ENCODE measurements at regions not wholly inside any gene's neighbourhood (a gene's known extent, or its start where the extent isn't known, plus 50 kb on each side); places are given as distances from the start of the nearest gene placed in this dataset.
"Not testable (repeated sequence)": the region's sequence is repeated elsewhere in the genome, so short reads cannot be mapped to it uniquely, and the experiment has no call there.

DNA sequence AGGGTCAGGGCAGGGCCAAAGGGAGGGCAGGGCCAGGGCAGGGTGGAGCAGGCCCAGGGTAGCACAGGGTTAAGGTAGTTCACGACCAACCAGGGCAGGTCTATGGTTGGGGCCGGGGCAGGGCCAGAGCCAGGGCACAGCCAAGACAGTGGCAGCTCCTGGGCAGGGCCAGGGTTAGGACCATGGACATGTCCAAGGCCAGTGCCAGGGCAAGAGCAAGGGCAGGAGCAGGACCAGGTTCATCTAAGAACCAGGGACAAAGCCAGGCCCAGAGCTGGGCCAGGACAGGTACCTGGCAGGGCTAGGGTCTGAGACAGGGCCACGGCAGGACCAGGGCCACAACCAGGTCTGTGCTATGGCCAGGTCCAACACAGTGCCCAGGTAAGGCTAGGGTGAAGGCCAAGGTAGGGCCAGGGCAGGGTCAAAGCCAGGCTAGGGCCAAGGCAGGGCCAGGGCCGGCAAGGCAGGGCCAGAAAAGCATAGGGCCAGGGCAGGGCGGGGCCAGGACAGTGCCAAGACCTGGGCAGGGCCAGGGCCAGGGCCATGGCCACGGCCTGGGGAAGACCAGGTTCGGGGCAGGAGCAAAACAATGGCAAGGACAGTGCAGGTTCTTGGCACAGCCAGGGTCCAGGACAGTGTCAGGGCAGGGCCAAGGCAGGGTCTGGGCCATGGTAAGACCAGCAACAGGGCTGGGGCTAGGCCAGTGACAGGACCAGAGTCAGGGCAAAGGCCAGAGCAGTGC is 2874.4 kb downstream of the RPIA start:
- not testable (repeated sequence) for H3K9me3 ChIP-seq (replicated peaks); DNase-seq (ENCODE audit: low read depth in 1 of 2, low spot score in 2 of 2); H3K4me3 ChIP-seq; H3K27ac ChIP-seq; H3K36me3 ChIP-seq; H3K4me1 ChIP-seq (replicated peaks); H3K27me3 ChIP-seq (replicated peaks)

DNA sequence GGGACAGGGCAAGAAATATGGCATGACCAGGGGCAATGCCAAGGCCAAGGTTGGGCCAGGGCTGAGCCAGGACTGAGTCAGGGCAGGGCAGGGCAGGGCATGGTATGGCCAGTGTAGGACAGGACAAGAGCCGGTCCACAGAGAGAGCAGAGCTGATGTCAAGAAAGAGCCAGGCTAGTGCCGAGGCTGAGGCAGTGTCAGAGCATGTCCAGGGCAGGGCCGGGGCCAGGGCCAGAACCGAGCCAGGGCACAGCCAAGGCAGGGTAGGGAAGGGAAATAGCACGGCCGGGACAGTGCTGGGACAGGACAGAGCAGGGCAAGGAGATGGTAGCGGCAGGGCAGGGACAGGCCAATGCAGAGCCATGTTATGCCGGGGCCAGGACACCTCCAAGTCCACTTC is 2875.1 kb downstream of the RPIA start:
- H3K9me3 ChIP-seq (replicated peaks); H3K4me3 ChIP-seq; H3K27ac ChIP-seq; H3K4me1 ChIP-seq (replicated peaks); H3K36me3 ChIP-seq; H3K27me3 ChIP-seq (replicated peaks); DNase-seq (ENCODE audit: low read depth in 1 of 2, low spot score in 2 of 2): not testable (repeated sequence)

DNA sequence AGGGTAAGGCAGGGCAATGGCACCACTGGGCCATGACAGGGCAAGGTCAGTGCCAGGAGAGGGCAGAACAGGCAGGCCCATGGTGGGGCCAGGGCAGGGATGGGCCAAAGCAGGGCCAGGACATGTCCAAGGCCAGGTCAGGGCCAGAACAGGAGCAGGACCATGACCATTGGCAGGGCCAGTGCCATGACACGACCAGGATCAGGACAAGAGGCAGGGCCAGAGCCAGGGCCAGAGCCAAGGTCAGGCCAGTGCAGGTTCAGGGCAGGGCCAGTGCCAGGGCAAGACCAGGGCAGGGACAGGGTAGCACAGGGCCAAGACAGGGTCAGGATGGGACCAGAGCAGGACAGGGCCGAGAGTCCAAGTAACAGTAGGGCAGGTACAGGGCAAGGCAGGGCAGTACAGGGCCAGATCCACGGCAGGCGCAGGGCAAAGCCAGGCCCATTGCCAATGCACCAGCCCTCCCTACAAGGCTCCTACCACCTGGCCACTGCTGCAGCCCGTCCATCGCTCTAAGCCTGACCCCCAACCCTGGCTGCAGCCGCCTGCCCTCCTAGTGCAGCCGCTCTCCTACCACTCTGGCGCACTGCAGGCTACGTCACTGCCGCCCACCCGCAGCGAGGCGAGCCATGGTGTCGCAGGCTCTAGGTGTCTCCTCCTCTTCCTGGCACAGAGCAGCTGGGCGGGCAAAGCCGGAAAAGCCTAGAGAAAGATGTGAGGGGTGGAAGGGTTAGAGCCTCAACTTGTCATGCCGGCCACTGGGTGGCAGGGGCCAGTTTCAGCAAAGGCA is 2876.3 kb downstream of the RPIA start:
- not testable (repeated sequence) for H3K27me3 ChIP-seq (replicated peaks); H3K4me1 ChIP-seq (replicated peaks)

DNA sequence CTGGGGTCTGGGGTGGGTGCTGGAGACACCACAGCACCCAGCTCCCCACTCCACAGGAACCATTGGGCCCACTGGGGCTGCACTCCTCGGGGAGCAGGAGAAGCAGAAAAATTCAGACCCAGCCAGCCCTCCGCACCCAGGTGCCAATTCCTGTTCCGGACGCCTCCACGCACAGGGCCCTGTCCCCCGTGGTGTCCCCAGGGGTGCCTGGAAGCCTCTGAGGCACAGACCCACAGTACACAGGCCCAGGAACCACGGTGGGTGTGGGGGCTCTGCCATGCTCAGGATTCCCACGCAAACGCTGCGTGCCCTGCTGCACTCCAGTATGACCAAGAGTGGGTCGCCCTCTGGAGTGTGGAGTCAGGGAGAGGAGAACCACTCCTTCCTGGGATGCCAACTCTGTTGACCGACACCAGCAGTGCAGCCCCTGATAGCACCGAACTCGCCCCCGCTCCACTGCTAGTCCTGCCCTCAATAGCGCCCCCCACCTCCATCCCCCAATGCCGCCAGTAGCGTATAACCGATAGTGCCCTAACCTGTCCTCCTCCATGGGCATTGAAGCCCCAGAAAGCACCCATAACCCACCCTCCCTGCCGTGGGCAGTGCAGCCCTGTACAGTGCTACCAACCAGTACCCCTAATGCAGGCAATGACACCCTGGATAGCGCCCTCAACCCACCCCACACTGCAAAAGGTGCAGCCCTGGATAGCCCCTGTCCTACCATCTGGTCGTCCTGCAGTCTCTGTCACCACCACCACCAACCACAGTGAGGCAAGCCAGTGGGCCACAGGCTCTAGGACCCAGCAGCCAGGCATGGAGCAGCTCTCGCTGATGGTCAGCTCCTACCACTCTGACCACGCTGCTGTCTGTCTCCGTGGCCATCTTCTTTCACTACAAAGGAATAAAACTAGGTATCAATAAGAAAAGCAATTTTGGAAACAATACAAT is 2877.2 kb downstream of the RPIA start:
- not testable (repeated sequence) for H3K4me1 ChIP-seq (replicated peaks); H3K4me3 ChIP-seq; H3K36me3 ChIP-seq; H3K27me3 ChIP-seq (replicated peaks); H3K27ac ChIP-seq; H3K9me3 ChIP-seq (replicated peaks)
- DNase-seq (ENCODE audit: low read depth in 1 of 2, low spot score in 2 of 2) = peak in 1 of 2 experiments; percentile 41

More for the DNA sequence above, 2876.3 kb downstream of the RPIA start:
- not testable (repeated sequence) for H3K27ac ChIP-seq; H3K9me3 ChIP-seq (replicated peaks); DNase-seq (ENCODE audit: low read depth in 1 of 2, low spot score in 2 of 2); H3K36me3 ChIP-seq; H3K4me3 ChIP-seq

DNA sequence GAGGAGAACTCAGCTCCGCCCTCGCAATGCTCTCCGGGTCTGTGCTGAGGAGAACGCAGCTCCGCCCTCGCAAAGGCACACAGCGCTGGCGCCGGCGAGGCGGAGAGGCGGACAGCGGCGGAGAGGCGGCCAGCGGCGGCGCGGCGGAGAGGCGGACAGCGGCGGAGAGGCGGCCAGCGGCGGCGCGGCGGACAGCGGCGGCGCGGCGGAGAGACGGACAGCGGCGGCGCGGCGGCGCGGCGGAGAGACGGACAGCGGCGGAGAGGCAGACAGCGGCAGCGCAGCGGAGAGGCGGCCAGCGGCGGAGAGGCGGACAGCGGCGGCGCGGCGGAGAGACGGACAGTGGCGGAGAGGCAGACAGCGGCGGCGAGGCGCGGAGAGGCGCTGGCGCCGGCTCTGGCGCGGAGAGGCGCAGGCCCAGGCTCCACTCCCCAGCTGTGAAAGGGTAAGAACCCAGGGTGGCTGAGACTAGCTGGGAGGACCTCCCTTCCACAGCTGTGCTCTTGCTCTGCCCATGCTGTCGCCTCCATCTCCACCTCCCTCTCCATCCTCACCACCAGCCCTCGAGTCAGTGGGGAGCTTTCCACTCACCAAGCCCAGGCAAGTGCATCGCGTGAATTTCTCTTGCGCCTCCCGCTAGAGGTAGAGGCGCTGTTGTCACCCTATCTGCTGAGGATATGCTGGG is 2879.9 kb downstream of the RPIA start:
- not testable (repeated sequence) for DNase-seq (ENCODE audit: low read depth in 1 of 2, low spot score in 2 of 2); H3K4me3 ChIP-seq; H3K36me3 ChIP-seq; H3K27me3 ChIP-seq (replicated peaks); H3K4me1 ChIP-seq (replicated peaks); H3K27ac ChIP-seq; H3K9me3 ChIP-seq (replicated peaks)

DNA sequence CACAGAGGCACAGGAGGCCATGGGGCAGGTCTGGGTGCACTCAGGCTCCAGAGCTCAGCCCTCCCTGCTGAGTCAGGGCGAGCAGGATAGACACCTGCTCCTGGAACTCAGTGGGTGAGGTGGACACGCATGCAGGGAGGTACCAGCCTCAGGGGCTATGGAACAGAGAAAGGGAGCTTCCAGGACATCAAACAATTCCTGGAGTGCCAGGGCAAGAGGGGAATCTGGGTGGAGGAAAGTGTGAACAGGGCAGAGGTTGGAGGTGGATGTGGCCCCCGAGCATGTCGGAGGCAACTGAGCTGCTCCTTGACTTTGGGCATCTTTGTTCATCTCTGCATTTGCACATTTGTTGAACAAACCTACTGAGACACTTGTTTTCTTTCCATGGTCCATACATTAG is 2881.5 kb downstream of the RPIA start:
- not testable (repeated sequence) for DNase-seq (ENCODE audit: low read depth in 1 of 2, low spot score in 2 of 2); H3K27ac ChIP-seq; H3K36me3 ChIP-seq; H3K27me3 ChIP-seq (replicated peaks); H3K4me1 ChIP-seq (replicated peaks); H3K9me3 ChIP-seq (replicated peaks); H3K4me3 ChIP-seq

DNA sequence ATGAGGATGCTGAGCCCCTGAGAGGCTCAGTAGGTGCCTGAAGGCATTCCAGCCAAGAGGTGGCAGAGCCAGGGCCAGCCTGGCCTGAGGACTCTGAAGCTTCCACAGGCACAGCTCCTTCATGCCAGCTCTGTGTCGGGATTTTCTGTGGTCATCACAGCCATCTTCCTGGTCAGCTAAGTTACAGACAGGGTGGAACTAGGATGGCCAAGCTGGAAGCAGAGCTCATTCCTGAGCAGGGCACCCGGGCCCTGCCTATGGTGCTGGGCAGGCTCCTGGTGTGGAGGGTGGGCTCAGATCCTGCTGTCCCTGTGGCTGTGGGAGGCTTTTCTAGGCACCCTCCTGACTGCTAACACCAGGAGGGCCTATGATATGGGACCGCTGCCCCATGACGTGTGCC is 2882.3 kb downstream of the RPIA start:
- not testable (repeated sequence) for H3K9me3 ChIP-seq (replicated peaks); H3K36me3 ChIP-seq; H3K4me3 ChIP-seq; H3K27me3 ChIP-seq (replicated peaks); H3K4me1 ChIP-seq (replicated peaks); H3K27ac ChIP-seq
- peak in 1 of 2 experiments; percentile 38 for DNase-seq (ENCODE audit: low read depth in 1 of 2, low spot score in 2 of 2)

DNA sequence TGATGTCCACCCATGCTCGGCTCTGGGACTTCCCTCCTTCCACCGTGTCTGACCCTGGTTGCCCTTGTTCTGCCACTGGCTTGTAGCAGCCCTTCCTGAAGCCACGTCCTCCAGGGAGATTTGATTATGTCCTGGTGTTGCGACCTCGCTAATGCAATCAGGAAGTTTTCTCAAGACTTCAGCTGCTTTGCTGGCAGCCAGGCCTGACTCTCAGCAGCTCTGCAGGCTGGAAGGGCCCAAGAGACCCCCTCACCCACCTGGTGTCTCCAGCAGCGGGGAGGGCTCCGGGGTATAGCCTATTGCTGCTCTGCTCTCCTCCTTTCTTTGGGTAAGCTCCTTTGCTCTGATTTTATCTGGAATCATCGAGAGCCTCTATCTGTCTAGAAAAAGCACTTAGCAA is 2882.8 kb downstream of the RPIA start:
- H3K4me1 ChIP-seq (replicated peaks); H3K27ac ChIP-seq; H3K9me3 ChIP-seq (replicated peaks); H3K4me3 ChIP-seq; H3K27me3 ChIP-seq (replicated peaks); H3K36me3 ChIP-seq: not testable (repeated sequence)
- peak in 1 of 2 experiments; percentile 39 for DNase-seq (ENCODE audit: low read depth in 1 of 2, low spot score in 2 of 2)

DNA sequence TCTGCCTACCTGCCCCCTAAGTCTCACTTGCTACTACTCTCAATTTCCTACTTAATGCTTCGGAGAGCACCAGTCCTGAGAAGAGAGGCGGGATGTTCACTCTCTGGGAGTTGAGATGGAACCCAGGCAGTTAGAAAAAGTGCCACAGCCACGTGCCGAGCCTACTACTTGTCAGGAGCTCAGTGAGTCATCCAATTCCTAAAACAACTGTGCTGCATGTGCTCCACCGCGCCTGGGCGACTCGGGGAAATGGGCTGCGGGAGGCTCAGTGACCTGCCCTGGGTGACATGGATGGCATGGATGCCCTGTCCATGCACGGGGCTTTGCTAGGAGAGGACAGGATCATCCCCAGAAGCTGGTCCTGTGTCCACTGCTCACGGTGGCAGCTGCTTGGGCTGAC is 2884.2 kb downstream of the RPIA start:
- not testable (repeated sequence) for H3K4me3 ChIP-seq; H3K4me1 ChIP-seq (replicated peaks); H3K27me3 ChIP-seq (replicated peaks); H3K36me3 ChIP-seq; H3K9me3 ChIP-seq (replicated peaks); H3K27ac ChIP-seq
- DNase-seq (ENCODE audit: low read depth in 1 of 2, low spot score in 2 of 2) = peak in 1 of 2 experiments; percentile 47

DNA sequence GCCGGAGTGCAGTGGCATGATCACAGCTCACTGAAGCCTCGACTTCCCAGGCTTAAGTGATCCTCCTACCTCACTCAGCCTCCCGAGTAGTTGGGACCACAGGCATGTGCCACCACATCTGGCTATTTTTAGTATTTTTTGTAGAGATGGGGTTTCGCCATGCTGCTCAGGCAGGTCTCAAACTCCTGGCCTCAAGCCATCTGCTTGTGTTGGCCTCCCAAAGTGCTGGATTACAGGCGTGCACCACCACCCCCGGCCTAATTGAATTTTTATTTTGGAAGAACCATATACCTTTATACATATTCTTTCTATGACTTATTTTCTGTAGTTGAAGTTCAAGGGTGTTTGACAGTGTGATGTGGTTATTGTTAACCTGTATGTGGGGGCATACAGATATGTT is 2885.9 kb downstream of the RPIA start:
- not testable (repeated sequence) for H3K9me3 ChIP-seq (replicated peaks); H3K4me3 ChIP-seq; DNase-seq (ENCODE audit: low read depth in 1 of 2, low spot score in 2 of 2); H3K4me1 ChIP-seq (replicated peaks); H3K36me3 ChIP-seq; H3K27me3 ChIP-seq (replicated peaks); H3K27ac ChIP-seq

DNA sequence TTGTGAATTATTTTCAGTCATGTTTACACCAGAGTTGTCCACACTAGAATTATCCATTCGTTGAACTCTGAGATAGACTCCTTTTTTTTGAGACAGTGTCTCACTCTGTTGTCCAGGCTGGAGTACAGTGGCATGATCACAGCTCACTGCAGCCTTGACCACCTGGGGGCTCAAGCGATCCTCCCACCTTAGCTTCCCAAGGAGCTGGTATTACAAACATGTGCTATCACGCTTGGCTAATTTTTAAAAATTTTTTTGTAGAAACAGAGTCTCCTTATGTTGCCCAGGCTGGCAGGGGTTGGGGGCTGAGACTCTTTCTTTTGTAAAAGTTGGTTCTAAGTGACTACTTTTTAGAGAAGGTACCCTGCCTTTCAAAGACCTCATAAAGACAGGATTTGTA is 2887.2 kb downstream of the RPIA start:
- H3K27me3 ChIP-seq (replicated peaks); H3K27ac ChIP-seq; H3K36me3 ChIP-seq; DNase-seq (ENCODE audit: low read depth in 1 of 2, low spot score in 2 of 2); H3K9me3 ChIP-seq (replicated peaks); H3K4me1 ChIP-seq (replicated peaks); H3K4me3 ChIP-seq: not testable (repeated sequence)

DNA sequence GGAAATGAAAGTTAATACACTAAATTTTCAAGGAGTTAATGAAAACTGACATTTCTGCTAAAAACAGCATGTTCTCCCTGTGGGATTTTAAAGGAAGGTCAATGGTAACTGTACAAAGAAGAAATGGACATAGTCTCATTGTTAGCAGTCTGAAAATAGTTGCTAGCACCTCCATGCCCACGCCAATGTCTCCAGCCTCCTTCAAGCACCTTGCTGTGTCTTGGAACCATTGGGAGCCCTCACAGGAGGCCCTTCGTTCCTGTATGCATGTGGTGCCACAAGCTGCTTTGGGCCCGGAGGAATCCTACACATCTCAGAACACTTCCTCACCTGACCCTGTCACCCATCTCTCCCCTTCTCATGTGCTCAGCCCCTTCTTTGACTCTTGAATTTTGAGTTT is 2888.1 kb downstream of the RPIA start:
- not testable (repeated sequence) for H3K27me3 ChIP-seq (replicated peaks); H3K4me1 ChIP-seq (replicated peaks); DNase-seq (ENCODE audit: low read depth in 1 of 2, low spot score in 2 of 2); H3K9me3 ChIP-seq (replicated peaks); H3K36me3 ChIP-seq; H3K4me3 ChIP-seq; H3K27ac ChIP-seq

DNA sequence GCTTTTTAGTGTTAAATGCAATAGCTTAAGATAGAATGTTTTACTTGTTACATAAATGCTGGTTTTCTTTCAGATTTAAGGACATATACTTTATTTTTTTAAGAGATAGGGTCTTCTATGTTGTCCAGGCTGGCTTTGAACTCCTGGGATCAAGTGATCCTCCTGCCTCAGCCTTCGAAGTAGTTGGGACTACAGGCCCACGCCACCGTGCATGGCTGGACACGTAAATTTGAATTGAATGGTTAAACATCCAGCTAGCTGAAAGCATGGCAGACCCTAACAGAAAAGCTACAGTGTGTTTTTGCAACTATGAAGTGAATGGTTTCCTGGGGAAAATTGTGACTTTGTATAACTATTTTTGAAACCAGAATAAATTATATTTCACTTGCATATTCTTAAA is 2888.6 kb downstream of the RPIA start:
- not testable (repeated sequence) for H3K9me3 ChIP-seq (replicated peaks); DNase-seq (ENCODE audit: low read depth in 1 of 2, low spot score in 2 of 2); H3K36me3 ChIP-seq; H3K4me1 ChIP-seq (replicated peaks); H3K27ac ChIP-seq; H3K4me3 ChIP-seq; H3K27me3 ChIP-seq (replicated peaks)

Data from SJSA1 (cell line).